Stimulated activated CD4-positive, alpha-beta T cell treated with anti-CD3 and anti-CD28 coated beads, Interleukin-4, amount 100 ng/mL, for 24 hours (primary cell): ENCODE measurements at regions not wholly inside any gene's neighbourhood (a gene's known extent, or its start where the extent isn't known, plus 50 kb on each side); places are given as distances from the start of the nearest gene placed in this dataset.
"Not testable (repeated sequence)": the region's sequence is repeated elsewhere in the genome, so short reads cannot be mapped to it uniquely, and the experiment has no call there.

Source experiments
- DNase-seq: peaks from one replicate; pipeline ENCODE4 v3.0.0-alpha.2; 2020

GRCh38 chr2:226575928-226576327 lies 223.7 kb downstream of the IRS1 start:
- no peak for DNase-seq

GRCh38 chr2:226573158-226573557 lies 226.5 kb downstream of the IRS1 start:
- DNase-seq: no peak

DNA sequence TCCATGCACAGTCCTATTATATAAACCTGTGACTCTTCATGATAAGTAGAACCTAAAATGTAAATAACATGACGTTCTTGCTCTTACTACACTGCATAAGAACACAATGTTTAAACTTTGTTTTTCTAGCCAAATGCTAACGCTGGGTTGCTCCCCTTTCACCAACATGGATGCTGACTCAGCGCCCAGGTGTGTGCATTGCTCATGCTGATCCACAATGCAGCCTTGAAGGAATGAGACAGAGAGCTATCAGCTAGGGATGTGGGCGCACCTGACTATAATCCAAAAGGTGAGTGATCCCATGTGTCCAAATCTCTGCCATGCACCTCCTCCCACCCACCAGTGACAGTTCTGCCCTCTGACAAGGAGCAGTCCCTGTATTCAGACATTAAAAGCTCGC lies 235.0 kb downstream of the IRS1 start:
- no peak for DNase-seq

DNA sequence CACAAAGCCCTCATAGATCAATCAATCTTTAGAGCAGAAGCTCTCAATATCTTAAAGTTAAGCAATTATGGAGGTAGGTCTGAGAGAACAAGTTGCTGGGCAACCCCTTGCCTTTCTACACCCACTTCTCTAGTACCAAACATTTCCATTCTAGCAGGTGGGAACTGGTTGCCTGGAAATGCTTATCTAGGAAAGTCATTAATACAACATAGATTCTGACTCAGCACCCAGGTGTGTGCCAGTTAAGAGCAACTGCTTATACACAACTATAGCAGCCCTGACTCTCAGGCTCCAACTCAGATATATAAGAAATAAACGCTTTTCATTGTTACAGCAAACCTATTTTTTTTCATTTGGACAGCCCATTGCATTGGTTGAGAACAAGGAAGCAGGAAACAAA lies 237.7 kb downstream of the IRS1 start:
- DNase-seq: no peak

GRCh38 chr2:226560325-226560724 lies 239.3 kb downstream of the IRS1 start:
- DNase-seq: no peak

- DNase-seq: no peak
Observed at GRCh38 chr2:226559536-226559935, 240.1 kb downstream of the IRS1 start.

DNA sequence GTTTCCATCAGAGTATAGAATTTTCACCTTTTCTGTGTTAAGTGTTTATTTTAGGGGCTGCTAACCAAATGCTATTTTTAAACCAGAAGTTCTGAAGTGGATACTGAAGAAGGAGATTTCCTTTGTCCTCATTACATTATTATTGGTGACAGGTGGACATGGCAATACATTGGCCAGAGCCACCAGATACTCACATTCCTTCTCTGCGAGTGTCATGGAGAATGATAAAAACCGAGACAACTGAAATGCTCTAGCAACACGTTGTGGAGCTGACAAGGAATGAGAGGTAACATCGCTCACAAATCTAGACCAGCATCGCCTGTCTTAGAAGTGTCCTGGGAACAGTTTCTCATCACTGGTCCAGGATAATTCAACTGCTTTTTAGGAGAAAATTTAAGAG lies 241.2 kb downstream of the IRS1 start:
- DNase-seq: no peak

GRCh38 chr2:226556050-226556449 lies 243.6 kb downstream of the IRS1 start:
- DNase-seq: no peak

GRCh38 chr2:226554701-226555100 lies 244.9 kb downstream of the IRS1 start:
- no peak for DNase-seq

GRCh38 chr2:226553333-226553732 lies 246.3 kb downstream of the IRS1 start:
- no peak for DNase-seq

- no peak for DNase-seq
Observed at GRCh38 chr2:226552571-226553285, 246.9 kb downstream of the IRS1 start.

- no peak for DNase-seq
Observed at GRCh38 chr2:226551522-226552250, 247.9 kb downstream of the IRS1 start.

GRCh38 chr2:226550801-226551200 lies 248.8 kb downstream of the IRS1 start:
- DNase-seq: no peak

DNA sequence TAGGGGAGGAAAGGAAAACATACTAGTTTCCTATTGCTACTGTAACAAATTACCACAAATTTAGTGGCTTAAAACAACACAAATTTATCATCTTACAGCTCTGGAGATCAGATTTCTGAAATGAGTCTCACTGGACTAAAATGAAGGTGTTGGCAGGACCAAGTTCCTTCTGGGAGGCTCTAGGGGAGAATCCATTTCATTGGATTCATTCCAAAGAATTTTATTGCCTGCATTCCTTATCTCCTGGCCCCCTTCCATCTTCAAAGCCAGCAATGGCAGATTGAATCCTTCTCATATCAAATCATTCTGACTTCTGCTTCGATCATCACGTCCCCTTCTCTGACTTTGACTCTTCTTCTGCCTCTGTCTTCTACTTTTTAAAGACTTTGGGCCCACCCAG lies 250.9 kb downstream of the IRS1 start:
- DNase-seq: no peak

GRCh38 chr2:226544596-226545210 lies 254.9 kb downstream of the IRS1 start:
- no peak for DNase-seq

GRCh38 chr2:226540204-226540994 lies 259.2 kb downstream of the IRS1 start:
- DNase-seq: no peak

GRCh38 chr2:226536410-226536809 lies 263.2 kb downstream of the IRS1 start:
- no peak for DNase-seq

GRCh38 chr2:226532976-226533375 lies 266.6 kb downstream of the IRS1 start:
- DNase-seq: not testable (repeated sequence)

GRCh38 chr2:226531061-226531810 lies 268.4 kb downstream of the IRS1 start:
- DNase-seq: no peak

- DNase-seq: no peak
Observed at GRCh38 chr2:226529556-226529955, 270.1 kb downstream of the IRS1 start.

- no peak for DNase-seq
Observed at GRCh38 chr2:226526716-226527115, 272.9 kb downstream of the IRS1 start.

- no peak for DNase-seq
Observed at GRCh38 chr2:226524381-226524843, 275.2 kb downstream of the IRS1 start.
